GM03348 (cell line): ENCODE measurements at regions not wholly inside any gene's neighbourhood (a gene's known extent, or its start where the extent isn't known, plus 50 kb on each side); places are given as distances from the start of the nearest gene placed in this dataset.
A peak's percentile ranks its signal among the peaks of the same experiment; 100 is the strongest.
"Not testable (repeated sequence)": the region's sequence is repeated elsewhere in the genome, so short reads cannot be mapped to it uniquely, and the experiment has no call there.

ENCODE experiments used
- DNase-seq: peaks from one replicate; pipeline ENCODE4 v3.0.0; 2012; ENCODE audit warnings: low spot score

DNA sequence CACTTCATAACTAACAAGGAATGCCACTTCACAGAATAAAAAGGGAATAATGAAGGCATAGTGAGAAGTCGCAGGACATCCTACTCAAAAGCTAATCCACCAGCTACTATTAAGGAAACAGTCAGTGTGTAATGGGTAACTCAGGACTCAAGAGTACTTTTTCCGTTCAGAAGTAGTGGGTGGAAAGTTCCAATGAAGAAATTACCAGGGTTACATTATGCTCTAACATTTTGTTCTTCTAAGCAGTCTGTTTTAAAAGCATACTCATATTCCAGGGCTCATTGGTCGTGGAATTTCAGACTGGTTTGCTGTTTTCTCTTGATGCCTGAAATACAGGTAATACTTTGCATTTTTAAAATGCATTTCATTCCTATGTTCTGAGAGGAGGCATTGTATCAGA, 222.4 kb upstream of the IRS2 start:
- DNase-seq: no peak

GRCh38 chr13:110006304-110006703, 219.9 kb upstream of the IRS2 start:
- DNase-seq: peak; percentile 31

DNA sequence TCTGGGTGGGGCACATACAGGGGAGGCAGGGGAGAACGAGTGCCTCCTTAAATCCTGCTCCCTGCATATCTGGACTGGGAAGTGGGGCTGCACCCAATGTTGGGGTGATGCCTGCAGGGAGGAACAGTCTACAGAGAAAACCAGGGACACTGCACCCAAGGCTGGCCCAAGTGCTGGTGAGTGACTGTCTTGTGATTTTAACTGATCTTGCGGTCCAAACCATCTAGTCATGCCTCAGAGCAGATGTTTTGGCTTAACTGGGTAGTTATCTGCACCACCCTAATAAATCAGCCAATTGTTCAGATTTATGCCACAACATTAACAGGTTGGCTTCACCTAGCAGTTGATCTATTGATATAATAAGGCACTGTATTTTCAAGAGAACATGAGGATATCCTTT, 219.2 kb upstream of the IRS2 start:
- DNase-seq: peak; percentile 38

DNA sequence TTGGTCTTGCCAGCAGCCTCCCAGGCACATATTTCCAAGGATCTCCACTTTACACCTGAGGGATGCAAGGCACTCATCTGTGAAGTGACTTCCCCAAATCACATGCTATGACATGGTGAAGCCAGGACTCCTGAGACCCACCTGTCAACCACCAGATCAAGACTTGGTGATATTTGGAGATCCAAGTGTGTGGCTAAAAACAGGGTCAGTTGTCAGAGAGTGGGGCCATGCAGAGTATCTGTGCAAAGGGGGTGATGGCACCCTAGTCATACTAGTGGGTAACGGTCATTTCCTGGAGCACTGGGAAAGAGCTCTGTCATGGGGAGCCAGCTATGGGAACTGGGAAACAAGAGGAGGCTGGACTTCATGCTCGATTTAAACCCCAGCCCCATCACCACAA, 218.4 kb upstream of the IRS2 start:
- no peak for DNase-seq

DNA sequence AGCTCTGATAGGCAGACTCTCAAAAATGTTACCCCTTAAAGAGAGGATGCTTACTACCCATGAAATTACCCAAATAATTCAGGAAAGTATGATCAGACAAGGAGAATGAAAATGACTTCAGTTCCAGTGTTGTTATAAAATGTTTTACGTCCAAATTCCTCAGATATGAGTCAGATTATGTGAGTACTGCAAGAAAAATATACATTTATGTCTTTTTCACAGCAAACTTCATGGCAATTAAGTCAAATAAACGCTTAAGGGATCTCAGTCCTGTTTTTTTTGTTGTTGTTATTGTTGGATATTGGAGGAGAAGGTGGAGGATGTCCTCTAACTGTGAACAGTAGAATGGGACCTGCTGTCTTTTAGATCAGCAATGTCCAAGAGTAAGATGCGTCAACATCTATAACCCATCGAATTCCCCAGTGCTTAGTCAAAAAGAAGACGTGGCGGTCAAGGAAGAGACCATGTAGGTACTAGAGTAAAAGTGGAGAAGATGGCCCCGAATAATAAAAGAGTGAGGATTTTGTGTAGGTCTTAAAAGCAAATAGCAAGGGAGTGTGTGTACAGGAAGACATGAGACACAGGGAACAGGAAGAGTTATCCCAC, 215.4 kb upstream of the IRS2 start:
- DNase-seq: peak; percentile 19

DNA sequence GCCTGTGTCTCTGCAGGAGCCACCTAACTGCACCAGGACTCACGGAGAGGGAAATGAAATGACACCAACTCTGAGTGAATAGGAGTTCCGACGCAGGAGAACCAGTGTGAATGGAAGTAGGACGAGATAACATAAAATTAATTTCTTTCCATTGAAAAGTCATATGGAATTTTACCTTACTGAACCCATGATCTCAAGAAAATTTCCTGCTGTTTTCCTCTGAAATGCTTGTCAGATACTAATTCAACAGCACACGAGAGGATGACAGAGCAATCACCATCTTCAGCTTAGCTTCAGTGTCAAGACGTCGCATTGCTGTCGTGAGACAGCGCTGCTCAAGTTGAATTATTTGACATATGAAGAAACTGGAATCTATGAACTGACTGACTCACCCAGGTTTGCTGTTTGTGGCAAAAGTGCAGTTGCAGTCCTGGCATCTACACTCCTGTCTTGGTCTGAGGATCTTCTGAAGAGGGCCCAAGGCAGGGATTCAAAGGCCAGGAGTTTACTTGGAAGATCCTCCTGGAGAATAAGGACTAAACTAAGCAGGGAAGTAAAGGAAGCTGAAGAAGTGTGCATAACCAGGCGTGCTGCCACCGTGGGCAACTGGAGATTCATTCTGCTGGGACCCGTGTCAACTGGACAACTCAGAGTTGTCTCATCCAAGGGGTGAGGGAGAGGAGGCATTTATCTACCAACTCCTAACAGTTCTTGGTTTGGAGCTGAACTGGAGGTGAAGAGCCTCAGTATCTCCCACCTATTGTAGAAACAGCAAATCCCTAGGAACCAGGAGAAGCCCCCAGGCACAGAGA, 214.4 kb upstream of the IRS2 start:
- peak; percentile 12 for DNase-seq

- DNase-seq: no peak
These were observed 213.5 kb upstream of the IRS2 start for GRCh38 chr13:109999659-110000533.

DNA sequence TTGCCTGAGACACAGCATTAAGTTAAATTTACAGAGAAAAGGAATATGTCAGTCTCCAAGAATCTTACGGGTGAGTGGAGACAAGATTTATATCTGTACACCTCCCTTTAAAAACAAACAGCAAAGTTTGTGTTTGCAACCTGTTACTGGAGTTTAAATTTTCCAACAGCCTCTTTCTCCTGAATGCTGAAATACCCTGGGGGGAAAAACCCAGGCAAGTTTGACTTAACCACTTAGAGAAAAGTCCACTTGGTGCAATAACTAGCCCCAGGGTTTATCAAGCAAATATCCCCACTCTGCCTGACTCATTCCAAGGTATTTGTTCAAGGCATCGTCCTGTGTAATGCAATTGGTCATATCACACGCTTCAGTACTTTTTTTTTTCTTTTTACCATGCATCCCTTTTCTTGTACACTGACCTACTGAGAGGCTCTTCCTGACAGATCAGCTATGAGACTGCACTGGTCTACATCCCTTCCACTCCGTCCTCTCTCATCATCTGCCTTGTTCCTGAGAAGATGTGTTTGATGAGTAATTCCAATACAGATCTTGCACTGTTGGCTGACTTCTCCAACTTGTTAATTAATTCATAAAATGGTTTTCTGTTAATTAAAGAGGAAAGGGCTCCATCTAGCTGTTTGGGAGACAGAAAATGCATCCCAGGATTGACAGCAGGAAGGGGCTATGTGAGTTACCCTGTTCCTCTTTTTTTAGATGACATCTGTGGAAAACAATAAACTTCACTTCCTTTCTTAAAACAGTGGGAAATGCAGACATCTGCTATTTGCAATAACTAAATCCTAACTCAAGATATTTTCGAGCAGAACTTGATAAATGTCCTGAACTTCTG, 212.5 kb upstream of the IRS2 start:
- DNase-seq: peak; percentile 51

GRCh38 chr13:109998037-109998436, 211.7 kb upstream of the IRS2 start:
- DNase-seq: no peak

DNA sequence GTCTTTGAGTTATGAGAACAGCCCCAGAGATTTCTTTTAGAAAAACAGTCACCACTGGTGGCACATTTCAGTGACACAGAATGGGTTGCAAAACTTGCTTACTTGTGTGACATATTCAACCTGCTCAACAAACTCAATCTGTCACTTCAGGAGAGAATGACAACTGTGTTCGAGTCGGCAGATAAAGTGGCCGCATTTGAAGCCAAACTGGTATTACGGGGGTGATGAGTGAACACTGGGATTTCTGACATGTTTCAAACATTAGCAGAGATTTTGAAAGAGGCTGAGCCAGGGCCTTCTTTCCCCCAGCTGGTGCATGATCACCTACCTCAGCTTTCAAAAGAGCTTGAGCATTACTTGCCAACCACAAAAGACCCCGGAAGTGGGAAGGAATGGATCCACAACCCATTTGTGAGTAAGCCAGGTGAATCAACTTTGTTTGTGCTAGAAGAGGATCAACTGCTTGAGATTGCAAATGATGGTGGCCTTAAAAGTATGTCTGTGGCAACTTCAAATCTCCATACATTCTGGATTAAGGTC, 210.7 kb upstream of the IRS2 start:
- DNase-seq: not testable (repeated sequence)

- no peak for DNase-seq
These were observed 210.1 kb upstream of the IRS2 start for GRCh38 chr13:109996404-109996960.

DNA sequence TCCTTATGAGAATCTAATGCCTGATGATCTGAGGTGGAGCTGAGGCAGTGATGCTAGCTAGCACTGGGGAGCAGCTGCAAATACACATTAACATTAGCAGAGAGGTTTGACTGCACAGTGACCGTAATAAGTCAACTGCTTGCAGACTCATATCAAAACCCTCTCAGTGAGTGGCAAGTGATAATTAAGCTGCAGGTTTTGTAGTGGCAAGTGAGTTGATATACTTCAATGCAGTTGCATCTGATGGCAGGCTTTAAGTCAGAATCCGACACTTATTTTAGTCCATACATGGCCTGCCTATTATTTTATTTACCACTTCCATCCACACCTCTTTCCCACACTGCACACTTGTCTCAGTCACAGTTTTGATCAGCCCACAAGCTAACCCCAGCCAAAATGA, 209.2 kb upstream of the IRS2 start:
- DNase-seq: no peak

DNA sequence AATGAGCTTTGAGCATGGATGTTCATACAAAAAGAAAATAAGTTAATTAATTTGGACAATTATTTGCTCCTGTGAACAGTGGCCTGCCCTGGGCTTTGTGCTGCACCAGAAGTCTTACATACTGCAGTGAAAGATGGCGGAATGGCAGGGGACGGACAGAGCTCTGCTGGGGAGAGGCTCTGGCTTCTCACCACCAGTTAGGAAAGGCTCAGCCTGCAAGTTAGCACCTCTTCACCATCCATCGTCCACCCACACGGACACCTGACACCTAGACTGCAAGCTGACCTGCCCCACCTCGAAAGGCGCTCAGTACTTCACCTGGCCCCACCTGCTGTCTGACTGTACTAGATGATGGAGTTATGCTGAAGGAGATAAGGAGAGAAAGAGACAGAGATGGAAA, 203.9 kb upstream of the IRS2 start:
- no peak for DNase-seq

GRCh38 chr13:109989686-109990085, 203.3 kb upstream of the IRS2 start:
- peak; percentile 46 for DNase-seq

DNA sequence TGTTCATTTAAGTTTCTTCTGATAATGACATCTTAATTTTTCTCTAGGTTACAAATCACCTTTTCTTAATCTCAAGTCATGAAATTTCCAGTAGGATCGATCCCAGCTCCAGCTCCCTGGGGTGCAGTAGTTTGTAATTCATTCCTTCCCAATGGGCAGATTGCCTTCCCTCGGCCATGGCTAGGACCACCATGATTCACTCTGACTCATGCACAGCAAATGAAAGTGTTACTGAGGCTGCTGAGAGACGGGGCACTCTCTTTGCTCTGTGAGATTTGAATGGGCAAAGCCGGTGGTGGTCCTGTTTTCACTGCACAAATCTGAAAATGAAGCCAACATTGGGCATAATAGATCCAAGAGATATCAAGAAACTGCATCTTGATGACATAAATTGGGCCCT, 202.8 kb upstream of the IRS2 start:
- peak; percentile 60 for DNase-seq

- DNase-seq: no peak
These were observed 200.5 kb upstream of the IRS2 start for GRCh38 chr13:109986851-109987250.

GRCh38 chr13:109985871-109986450, 199.6 kb upstream of the IRS2 start:
- DNase-seq: peak; percentile 31

GRCh38 chr13:109983447-109983846, 197.1 kb upstream of the IRS2 start:
- no peak for DNase-seq

- DNase-seq: no peak
These were observed 194.6 kb upstream of the IRS2 start for GRCh38 chr13:109981000-109981399.

- not testable (repeated sequence) for DNase-seq
These were observed 193.3 kb upstream of the IRS2 start for GRCh38 chr13:109979676-109980075.

GRCh38 chr13:109979228-109979627, 192.8 kb upstream of the IRS2 start:
- no peak for DNase-seq
